Stimulated activated CD4-positive, alpha-beta T cell treated with anti-CD3 and anti-CD28 coated beads, Interleukin-12 subunit alpha, Interleukin-12 subunit beta, amount 100 ng/mL, for 48 hours (primary cell): ENCODE measurements at regions not wholly inside any gene's neighbourhood (a gene's known extent, or its start where the extent isn't known, plus 50 kb on each side); places are given as distances from the start of the nearest gene placed in this dataset.

Experiments used
- DNase-seq, 3 donors: peaks; one replicate each; pipeline ENCODE4 v3.0.0-alpha.2; 2020; ENCODE audit warnings: low read depth in 2 of 3, low spot score in 1 of 3

GRCh38 chr14:47739541-47739940, 64.1 kb upstream of the MDGA2 start:
- no peak for DNase-seq

DNA sequence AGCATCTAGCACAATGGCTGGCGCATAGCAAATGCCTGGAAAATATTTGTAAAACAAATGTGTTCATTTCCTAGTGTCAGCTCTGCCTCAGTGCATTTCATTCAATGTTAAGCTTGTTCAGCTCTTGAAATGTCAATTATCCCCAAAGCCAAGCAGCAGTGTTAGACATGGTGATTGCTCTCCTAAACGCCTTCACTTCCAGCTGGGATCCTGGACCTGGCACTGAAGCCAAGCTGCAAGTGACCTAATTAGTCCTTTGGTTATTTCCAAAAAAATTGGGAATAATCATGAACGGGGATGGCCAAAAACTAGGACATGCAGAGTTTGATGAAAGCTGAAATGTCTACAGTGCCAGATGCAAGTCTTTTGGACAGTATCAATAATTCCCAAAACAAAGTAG, 54.9 kb upstream of the MDGA2 start:
- DNase-seq, result no peak
